HG03439 (cell line): ENCODE measurements at regions not wholly inside any gene's neighbourhood (a gene's known extent, or its start where the extent isn't known, plus 50 kb on each side); places are given as distances from the start of the nearest gene placed in this dataset.
"Not testable (repeated sequence)": the region's sequence is repeated elsewhere in the genome, so short reads cannot be mapped to it uniquely, and the experiment has no call there.

ENCODE experiments used
- ATAC-seq: cut with Tn5 transposase; IDR thresholded peaks from one replicate; pipeline ENCODE4 v1.9.1; 2021; ENCODE audit warnings: mild to moderate bottlenecking, moderate library complexity; ENCODE audit not compliant: unreplicated experiment

GRCh38 chr17:74126179-74126900 is 77.1 kb upstream of the RPL38 start:
- no peak for ATAC-seq

- no peak for ATAC-seq
These were observed 76.5 kb upstream of the RPL38 start for GRCh38 chr17:74126959-74127358.

DNA sequence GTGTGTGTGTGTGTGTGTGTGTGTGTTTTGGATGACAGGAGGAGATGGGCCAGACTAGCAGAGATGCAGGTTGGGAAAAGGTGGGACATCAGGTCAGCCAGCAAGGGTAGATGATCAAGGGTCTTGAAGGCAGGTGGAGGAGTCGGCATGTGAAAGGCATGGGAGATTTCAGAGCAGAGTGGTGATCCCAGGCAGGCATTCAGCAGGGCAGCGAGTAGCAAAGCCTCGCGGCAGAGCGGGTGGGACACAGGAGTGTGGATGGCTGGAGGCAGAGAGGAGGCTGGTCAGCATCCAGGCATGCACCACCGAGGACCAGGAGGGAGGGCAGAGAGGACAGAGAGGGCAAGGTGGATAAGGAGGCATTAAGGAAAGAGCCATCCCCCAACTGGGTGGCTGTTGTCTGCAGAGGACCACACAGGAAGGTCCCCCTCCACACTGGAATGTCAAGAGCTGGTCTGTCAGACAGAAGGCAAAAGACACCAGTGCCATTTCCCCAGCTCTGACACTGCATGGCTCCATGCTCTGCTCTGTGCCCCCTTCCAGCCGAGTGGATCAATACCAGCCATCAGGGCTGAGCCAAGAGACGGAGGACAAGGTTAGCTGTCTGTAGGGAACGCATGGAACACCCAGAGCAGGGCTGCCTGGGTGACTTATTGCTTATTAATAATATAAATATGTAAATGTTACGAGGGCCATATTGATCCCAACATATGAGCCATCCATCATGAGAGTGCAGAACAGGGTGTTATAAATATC is 74.8 kb upstream of the RPL38 start:
- no peak for ATAC-seq

DNA sequence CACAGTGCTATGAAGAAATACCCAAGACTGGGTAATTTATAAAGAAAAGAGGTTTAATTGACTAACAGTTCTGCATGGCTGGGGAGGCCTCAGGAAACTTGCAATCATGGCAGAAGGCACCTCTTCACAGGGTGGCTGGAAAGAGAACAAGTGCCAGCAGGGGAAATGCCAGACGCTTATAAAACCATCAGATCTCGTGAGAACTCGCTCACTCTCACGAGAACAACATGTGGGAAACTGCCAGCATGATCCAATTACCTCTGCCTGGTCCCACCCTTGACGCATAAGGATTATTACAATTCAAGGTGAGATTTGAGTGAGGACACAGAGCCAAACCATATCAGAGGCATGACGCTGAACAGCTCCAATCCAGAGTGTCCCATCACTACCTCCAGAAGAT is 73.7 kb upstream of the RPL38 start:
- not testable (repeated sequence) for ATAC-seq

GRCh38 chr17:74130276-74130675 is 73.2 kb upstream of the RPL38 start:
- ATAC-seq: no peak

GRCh38 chr17:74130841-74131240 is 72.6 kb upstream of the RPL38 start:
- no peak for ATAC-seq

DNA sequence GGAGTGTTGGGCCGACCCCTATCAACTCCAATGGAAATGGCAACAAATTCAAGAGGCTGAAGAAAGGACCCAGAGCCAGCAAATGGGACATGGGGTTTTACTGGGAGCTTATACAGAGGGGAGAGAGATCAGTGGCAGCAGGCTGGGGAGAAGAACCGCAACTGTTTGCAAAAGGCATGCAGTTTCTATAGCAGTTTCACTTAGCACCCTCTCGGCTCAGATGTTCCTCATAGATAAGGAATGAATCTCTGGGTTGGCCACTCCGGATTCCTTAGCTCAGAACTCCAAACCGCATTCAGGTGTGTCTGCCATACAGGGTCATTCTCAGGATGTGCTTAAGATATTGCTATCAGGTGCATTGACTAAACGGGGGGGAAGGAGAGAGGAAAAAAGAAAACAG is 71.1 kb upstream of the RPL38 start:
- no peak for ATAC-seq

DNA sequence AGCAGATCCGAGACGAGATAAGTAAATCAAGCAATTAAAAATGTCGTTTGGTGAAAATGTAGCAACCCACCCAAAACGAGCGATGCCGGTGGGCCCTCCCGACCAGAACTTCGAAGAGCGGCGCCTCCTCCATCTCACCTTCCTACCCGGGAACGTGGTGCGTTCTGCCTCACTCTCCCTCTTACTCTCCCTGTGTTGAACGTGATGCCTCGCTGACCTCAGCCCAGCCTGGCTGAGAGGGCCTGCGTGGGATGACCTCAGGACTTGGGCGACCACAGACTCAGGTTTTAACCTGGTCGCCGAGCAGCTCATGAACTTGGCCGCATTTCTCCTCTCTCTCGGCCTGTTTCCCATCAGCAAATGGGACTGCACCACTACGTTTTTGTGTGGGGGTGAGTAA is 69.7 kb upstream of the RPL38 start:
- no peak for ATAC-seq

DNA sequence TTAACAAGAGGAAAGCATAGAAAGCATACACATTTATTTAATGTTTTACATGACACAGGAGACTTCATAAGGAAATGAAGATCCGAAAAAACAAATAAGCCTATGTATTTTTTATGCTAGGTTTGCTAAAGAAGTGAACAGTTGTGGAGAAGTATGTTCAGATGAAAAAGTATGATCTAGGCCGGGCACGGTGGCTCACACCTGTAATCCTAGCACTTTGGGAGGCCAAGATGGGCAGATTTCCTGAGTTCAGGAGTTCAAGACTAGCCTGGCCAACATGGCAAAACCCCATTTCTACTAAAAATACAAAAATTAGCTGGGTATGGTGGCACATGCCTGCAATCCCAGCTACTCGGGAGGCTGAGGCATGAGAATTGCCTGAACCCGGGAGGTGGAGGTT is 69.2 kb upstream of the RPL38 start:
- ATAC-seq: not testable (repeated sequence)

DNA sequence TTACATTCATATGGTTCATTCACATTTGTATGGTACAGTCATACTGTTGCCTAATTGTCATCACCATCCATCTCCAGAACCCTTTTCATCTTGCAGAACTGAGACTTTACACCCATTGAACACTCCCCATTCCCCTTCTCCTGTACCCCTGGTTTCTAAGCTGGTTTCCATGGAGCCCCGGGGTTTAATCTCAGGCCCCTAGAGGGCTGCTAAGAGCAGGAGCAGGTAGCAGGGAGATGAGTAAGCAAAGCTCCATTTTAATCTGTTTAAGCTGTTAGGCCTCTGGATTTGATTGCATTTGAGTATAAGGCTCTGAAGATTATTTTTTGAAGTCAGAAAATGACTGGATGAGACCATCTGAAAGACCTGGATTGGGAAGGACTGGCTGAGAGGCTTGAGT is 68.5 kb upstream of the RPL38 start:
- ATAC-seq: no peak

- ATAC-seq: no peak
These were observed 67.9 kb upstream of the RPL38 start for GRCh38 chr17:74135391-74136167.

DNA sequence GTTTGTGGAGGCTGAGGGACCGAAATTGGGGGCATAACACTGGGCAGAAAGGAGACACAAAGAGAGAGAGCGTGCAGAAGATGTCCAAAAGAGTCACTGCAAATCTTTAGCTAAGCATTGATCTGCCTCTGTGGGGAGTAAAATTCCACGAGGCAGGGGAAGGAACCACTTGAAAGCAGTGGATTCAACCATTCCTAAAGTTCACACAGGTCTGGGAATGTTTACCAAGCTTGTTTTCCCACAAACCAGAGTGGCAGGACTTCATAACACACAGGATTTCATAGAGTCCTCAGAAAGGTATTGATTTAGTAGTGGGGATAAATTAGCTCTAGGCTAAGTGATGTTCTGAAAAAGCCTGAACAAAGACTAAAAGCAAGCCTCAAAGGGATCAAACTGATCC is 66.1 kb upstream of the RPL38 start:
- ATAC-seq: no peak

DNA sequence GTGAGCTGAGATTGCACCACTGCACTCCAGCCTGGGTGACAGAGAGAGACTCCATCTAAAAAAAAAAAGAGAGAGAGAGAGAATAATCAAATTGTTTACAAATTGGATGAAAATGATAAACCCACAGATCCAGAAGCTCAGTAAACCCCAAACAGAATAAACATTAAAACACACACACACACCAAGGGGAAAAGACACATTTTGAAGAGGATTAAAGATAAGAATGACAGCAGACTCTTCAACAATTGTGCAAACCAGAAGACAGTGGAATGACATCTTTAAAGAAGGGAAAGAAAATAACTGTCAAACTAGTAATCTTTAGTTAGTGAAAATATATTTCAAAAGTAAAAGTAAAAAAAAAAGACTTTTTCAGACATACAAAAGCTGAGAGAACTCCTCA is 64.4 kb upstream of the RPL38 start:
- ATAC-seq: no peak

GRCh38 chr17:74140282-74140681 is 63.2 kb upstream of the RPL38 start:
- no peak for ATAC-seq

DNA sequence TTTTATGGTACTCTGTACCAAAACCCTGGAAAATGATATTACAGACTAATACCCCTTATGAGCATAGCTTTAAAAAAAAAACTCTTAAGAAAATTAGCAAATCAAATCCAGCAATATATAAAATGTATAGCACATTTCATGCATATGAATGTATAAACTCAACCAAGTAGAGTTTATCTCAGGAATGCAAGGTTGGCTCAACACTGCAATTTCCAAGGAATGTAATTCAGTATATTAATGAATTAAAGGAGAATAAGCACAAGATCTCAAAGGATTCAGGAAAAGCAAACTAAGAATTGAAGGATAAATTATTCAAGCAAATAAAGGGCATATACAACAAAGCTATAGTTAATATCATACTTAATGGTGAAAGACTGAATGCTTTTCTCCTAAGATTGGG is 61.9 kb upstream of the RPL38 start:
- ATAC-seq: no peak

- ATAC-seq: not testable (repeated sequence)
These were observed 60.2 kb upstream of the RPL38 start for GRCh38 chr17:74143318-74143717.

- ATAC-seq: no peak
These were observed 57.7 kb upstream of the RPL38 start for GRCh38 chr17:74145756-74146155.

DNA sequence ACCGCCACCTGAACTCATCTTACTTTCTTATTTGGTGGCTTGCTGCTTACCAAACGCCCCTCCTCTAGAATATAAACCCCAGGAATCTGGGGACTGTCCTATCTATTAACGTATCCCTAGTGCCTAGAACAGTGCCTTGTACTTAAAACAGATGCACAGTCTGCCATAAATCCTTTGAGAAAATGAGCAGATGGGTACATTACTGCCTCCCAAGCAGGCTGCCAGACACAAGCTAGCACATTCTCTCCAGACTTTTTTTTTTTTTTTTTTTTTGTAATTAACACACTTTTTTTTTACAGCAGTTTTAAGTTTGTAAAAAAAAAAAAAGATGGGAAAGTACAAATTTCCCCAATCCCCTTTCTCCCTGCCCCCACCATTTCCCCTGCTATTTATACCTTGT is 57.3 kb upstream of the RPL38 start:
- ATAC-seq: no peak

GRCh38 chr17:74147056-74147835 is 56.2 kb upstream of the RPL38 start:
- ATAC-seq: no peak

- ATAC-seq: no peak
These were observed 55.5 kb upstream of the RPL38 start for GRCh38 chr17:74147966-74148365.

DNA sequence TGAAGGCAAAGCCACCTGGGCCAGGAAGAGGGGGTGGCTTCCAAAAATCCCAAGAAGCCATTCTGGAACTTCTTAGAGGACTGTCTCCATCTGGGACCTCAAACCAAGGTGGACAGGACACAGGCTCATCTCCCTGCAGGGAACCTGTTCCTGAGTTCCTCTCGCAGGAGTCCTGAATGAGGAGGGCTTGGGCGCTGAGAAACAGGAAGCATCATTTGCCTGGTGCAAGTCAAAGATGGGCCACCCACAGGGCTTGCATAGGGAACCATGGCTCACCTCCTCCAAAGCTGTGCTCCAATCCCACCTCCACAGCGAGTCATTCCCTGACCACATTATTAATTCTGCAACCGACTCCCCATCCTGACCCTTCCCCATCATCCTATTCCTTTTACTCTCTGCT is 55.0 kb upstream of the RPL38 start:
- ATAC-seq: no peak
